H1 (cell line): ENCODE measurements at regions not wholly inside any gene's neighbourhood (a gene's known extent, or its start where the extent isn't known, plus 50 kb on each side); places are given as distances from the start of the nearest gene placed in this dataset.

Experiments
- CTCF ChIA-PET: fragments of 300-600 bp; sonication (Branson Sonifier 250); formaldehyde crosslinking; loops from one replicate; lab custom pipeline; 2021; ENCODE audit not compliant: partially characterized antibody; lab: Charles Lee
- POLR2A ChIA-PET: fragments of 300-600 bp; sonication (Branson Sonifier 250); formaldehyde crosslinking; loops from one replicate; lab custom pipeline; 2021; ENCODE audit warnings: inconsistent platforms; ENCODE audit not compliant: partially characterized antibody; lab: Charles Lee
- DNase-seq, 2 experiments: peaks; one replicate each; pipeline versions ENCODE4 v3.0.0 to v3.0.0-alpha.2; 2010 to 2022; ENCODE audit warnings: low spot score in 2 of 2, low read depth in 1 of 2, mixed read lengths in 1 of 2
- FAIRE-seq: peaks from 2 replicates; lab custom pipeline; 2011; peaks lifted over from hg19 to GRCh38; lab: Jason Lieb, UNC
- H2AFZ ChIP-seq: 2 replicates; pipeline ENCODE4 v1.8.1; 2012; ENCODE audit warnings: low read length, inconsistent platforms
- H2AK5ac ChIP-seq: 2 replicates; pipeline ENCODE4 v1.6.1; 2013; ENCODE audit warnings: low read depth, low read length
- H2BK120ac ChIP-seq: replicated peaks from 2 replicates; pipeline ENCODE3; 2013; ENCODE audit warnings: low read depth, low read length, inconsistent platforms
- H2BK12ac ChIP-seq: 2 replicates; pipeline ENCODE4 v1.6.1; 2013; ENCODE audit warnings: low read depth, low read length
- H2BK15ac ChIP-seq: 2 replicates; pipeline ENCODE4 v1.6.1; 2013; ENCODE audit warnings: low read length
- H2BK20ac ChIP-seq: 2 replicates; pipeline ENCODE4 v1.6.1; 2013; ENCODE audit warnings: low read length
- H2BK5ac ChIP-seq: 2 replicates; pipeline ENCODE4 v1.6.1; 2013; ENCODE audit warnings: low read depth, low read length
- H3K14ac ChIP-seq: 2 replicates; pipeline ENCODE4 v1.6.1; 2013; ENCODE audit warnings: inconsistent platforms; ENCODE audit not compliant: insufficient read length
- H3K18ac ChIP-seq: 2 replicates; pipeline ENCODE4 v1.6.1; 2013; ENCODE audit warnings: low read length; ENCODE audit errors: extremely low read depth
- H3K23ac ChIP-seq: 2 replicates; pipeline ENCODE4 v1.6.1; 2013; ENCODE audit warnings: inconsistent platforms; ENCODE audit not compliant: insufficient read length
- H3K23me2 ChIP-seq: 2 replicates; pipeline ENCODE4 v1.6.1; 2013; ENCODE audit warnings: low read depth, low read length
- H3K27ac ChIP-seq: 2 replicates; pipeline ENCODE4 v1.6.1; 2011; ENCODE audit warnings: low read depth, low read length, inconsistent platforms
- H3K27me3 ChIP-seq, 4 experiments: replicated peaks in 1 of 4; 1 replicate in 1 of 4; 2 replicates in 3 of 4; pipeline versions ENCODE4 v1.6.1 to v1.8.1; 2011 to 2013; ENCODE audit warnings: low read length in 3 of 4, mild to moderate bottlenecking in 3 of 4, inconsistent platforms in 2 of 4, mixed read lengths in 2 of 4, moderate library complexity in 1 of 4; ENCODE audit not compliant: control insufficient read depth in 3 of 4, insufficient read depth in 3 of 4; ENCODE audit errors: extremely low read depth in 1 of 4
- H3K36me3 ChIP-seq, 4 experiments: 2 replicates each; pipeline versions ENCODE4 v1.6.1 to v1.8.1; 2011 to 2013; ENCODE audit warnings: mild to moderate bottlenecking in 4 of 4, low read length in 3 of 4, moderate library complexity in 2 of 4, control low read depth in 1 of 4, inconsistent platforms in 1 of 4; ENCODE audit not compliant: insufficient read depth in 4 of 4, control insufficient read depth in 2 of 4
- H3K4ac ChIP-seq: replicated peaks from 2 replicates; pipeline ENCODE3; 2013; ENCODE audit warnings: low read length, low read depth, mixed read lengths, inconsistent platforms; ENCODE audit not compliant: insufficient read length
- H3K4me1 ChIP-seq, 4 experiments: replicated peaks in 1 of 4; 1 replicate in 1 of 4; 2 replicates in 3 of 4; pipeline versions ENCODE4 v1.6.1 to v1.8.1; 2011 to 2013; ENCODE audit warnings: low read length in 3 of 4, inconsistent platforms in 2 of 4, mixed read lengths in 1 of 4; ENCODE audit not compliant: insufficient read depth in 4 of 4, control insufficient read depth in 3 of 4
- H3K4me2 ChIP-seq, 2 experiments: 2 replicates each; pipeline versions ENCODE4 v1.6.1 to v1.8.1; 2011 to 2013; ENCODE audit warnings: low read depth in 2 of 2, low read length in 2 of 2, control low read depth in 1 of 2, inconsistent platforms in 1 of 2, mild to moderate bottlenecking in 1 of 2; ENCODE audit not compliant: insufficient read depth in 1 of 2
- H3K4me3 ChIP-seq, 4 experiments: fragments of 200-600, 300-600 bp in 1 of 4; sonication (generic), shearing (Covaris generic), sonication (Bioruptor Twin) in 1 of 4; 2 replicates each; pipeline versions ENCODE4 v1.5.1 to v1.8.1; 2011 to 2016; ENCODE audit warnings: low read length in 4 of 4, low read depth in 3 of 4, control low read depth in 2 of 4, inconsistent platforms in 2 of 4, mild to moderate bottlenecking in 2 of 4, mixed read lengths in 1 of 4, moderate library complexity in 1 of 4; ENCODE audit not compliant: insufficient read depth in 2 of 4; ENCODE audit errors: extremely low read depth in 1 of 4
- H3K56ac ChIP-seq: replicated peaks from 2 replicates; pipeline ENCODE3; 2013; ENCODE audit warnings: low read depth, mild to moderate bottlenecking, mixed read lengths, low read length, inconsistent platforms; ENCODE audit not compliant: insufficient read length
- H3K79me1 ChIP-seq: 2 replicates; pipeline ENCODE4 v1.6.1; 2013; ENCODE audit warnings: low read depth, low read length, control low read depth
- H3K79me2 ChIP-seq, 2 experiments: 2 replicates each; pipeline versions ENCODE4 v1.6.1 to v1.8.1; 2012 to 2013; ENCODE audit warnings: low read length in 2 of 2, mild to moderate bottlenecking in 2 of 2, inconsistent platforms in 1 of 2; ENCODE audit not compliant: insufficient read depth in 2 of 2, control insufficient read depth in 1 of 2
- H3K9ac ChIP-seq, 4 experiments: replicated peaks in 1 of 4; 1 replicate in 1 of 4; 2 replicates in 3 of 4; pipeline versions ENCODE4 v1.6.1 to v1.8.1; 2011 to 2013; ENCODE audit warnings: low read depth in 3 of 4, low read length in 3 of 4, control low read depth in 2 of 4, mild to moderate bottlenecking in 2 of 4, moderate library complexity in 2 of 4, inconsistent platforms in 1 of 4; ENCODE audit errors: extremely low read depth in 1 of 4
- H3K9me3 ChIP-seq, 2 experiments: 2 replicates each; pipeline versions ENCODE4 v1.6.1 to v1.8.1; 2012 to 2013; ENCODE audit warnings: mild to moderate bottlenecking in 2 of 2, moderate library complexity in 2 of 2, control low read depth in 1 of 2, inconsistent platforms in 1 of 2, low read depth in 1 of 2, low read length in 1 of 2, mixed read lengths in 1 of 2; ENCODE audit not compliant: insufficient read depth in 2 of 2
- H4K20me1 ChIP-seq, 2 experiments: replicated peaks in 1 of 2; 2 replicates each; pipeline versions ENCODE3 to v1.8.1; 2011 to 2013; ENCODE audit warnings: inconsistent platforms in 2 of 2, low read length in 2 of 2, mild to moderate bottlenecking in 1 of 2; ENCODE audit not compliant: insufficient read depth in 2 of 2, control insufficient read depth in 1 of 2
- H4K5ac ChIP-seq: 2 replicates; pipeline ENCODE4 v1.6.1; 2013; ENCODE audit warnings: low read length, low read depth, mixed read lengths, inconsistent platforms; ENCODE audit not compliant: insufficient read length
- H4K8ac ChIP-seq: 2 replicates; pipeline ENCODE4 v1.8.0; 2013; ENCODE audit warnings: mild to moderate bottlenecking, moderate library complexity, low read length, inconsistent platforms; ENCODE audit not compliant: insufficient read depth; ENCODE audit errors: extremely low read depth
- H4K91ac ChIP-seq: replicated peaks from 2 replicates; pipeline ENCODE3; 2013; ENCODE audit warnings: low read length, mixed read lengths, inconsistent platforms; ENCODE audit not compliant: insufficient read length
- BACH1 ChIP-seq: IDR thresholded peaks from 2 replicates; pipeline ENCODE4 v1.6.1; 2012; ENCODE audit warnings: low read length, improper control_type of control experiment
- BRCA1 ChIP-seq: IDR thresholded peaks from 2 replicates; pipeline ENCODE4 v1.6.1; 2012; ENCODE audit warnings: low read depth, low read length, improper control_type of control experiment
- CEBPB ChIP-seq: IDR thresholded peaks from 2 replicates; pipeline ENCODE4 v1.6.1; 2012; ENCODE audit warnings: low read depth, low read length
- CHD2 ChIP-seq: IDR thresholded peaks from 2 replicates; pipeline ENCODE4 v1.6.1; 2012; ENCODE audit warnings: low read length, improper control_type of control experiment
- GABPA ChIP-seq: IDR thresholded peaks from 2 replicates; pipeline ENCODE4 v1.6.1; 2011; ENCODE audit warnings: mild to moderate bottlenecking, low read length, moderate library complexity, borderline replicate concordance; ENCODE audit not compliant: insufficient read depth
- JUN ChIP-seq: IDR thresholded peaks from 2 replicates; pipeline ENCODE4 v1.6.1; 2011; ENCODE audit warnings: low read depth, mild to moderate bottlenecking, improper control_type of control experiment, low read length
- KDM1A ChIP-seq: fragments of 200-600, 300-600 bp; sonication (generic); IDR thresholded peaks from 2 replicates; pipeline ENCODE4 v1.7.1; 2016; ENCODE audit warnings: mild to moderate bottlenecking, low read length, borderline replicate concordance
- MAFK ChIP-seq: IDR thresholded peaks from 2 replicates; pipeline ENCODE4 v1.6.1; 2012; ENCODE audit warnings: low read depth, mild to moderate bottlenecking, improper control_type of control experiment, low read length
- PHF8 ChIP-seq: fragments of 200-600 bp; sonication (generic); conservative IDR thresholded peaks from 2 replicates; pipeline ENCODE4 v1.7.1; 2012; ENCODE audit warnings: low read depth, mild to moderate bottlenecking, inconsistent platforms, low read length, moderate library complexity
- RXRA ChIP-seq: IDR thresholded peaks from 2 replicates; pipeline ENCODE4 v1.6.1; 2011; ENCODE audit warnings: low read depth, mild to moderate bottlenecking, low read length, moderate library complexity; ENCODE audit not compliant: insufficient read depth
- SIRT6 ChIP-seq: IDR thresholded peaks from one replicate; pipeline ENCODE4 v1.7.1; 2012; ENCODE audit warnings: low read length, inconsistent platforms
- SIX5 ChIP-seq: IDR thresholded peaks from 2 replicates; pipeline ENCODE4 v1.6.1; 2011; ENCODE audit warnings: mild to moderate bottlenecking, low read depth, low read length
- SRF ChIP-seq: IDR thresholded peaks from 2 replicates; pipeline ENCODE4 v1.6.1; 2011; ENCODE audit warnings: mild to moderate bottlenecking, low read depth, low read length, moderate library complexity
- TAF1 ChIP-seq: IDR thresholded peaks from 2 replicates; pipeline ENCODE4 v1.6.1; 2011; ENCODE audit warnings: mild to moderate bottlenecking, low read depth, low read length
- TCF12 ChIP-seq: IDR thresholded peaks from 2 replicates; pipeline ENCODE4 v1.6.1; 2011; ENCODE audit warnings: low read depth, mild to moderate bottlenecking, low read length
- TEAD4 ChIP-seq: IDR thresholded peaks from 2 replicates; pipeline ENCODE4 v1.6.1; 2012; ENCODE audit warnings: low read depth, low read length, inconsistent platforms, mixed read lengths
- WGBS, 2 experiments: shearing (Covaris generic) in 1 of 2; methylation state at CpG; one replicate each; pipeline versions ENCODE4 v1.1.6 to v1.1.7; 2013 to 2015; ENCODE audit warnings: low lambda C conversion rate in 2 of 2, mixed read lengths in 2 of 2, inconsistent platforms in 1 of 2, low coverage in 1 of 2, missing lambda C conversion rate in 1 of 2; ENCODE audit not compliant: insufficient replicate concordance in 2 of 2, insufficient coverage in 1 of 2, insufficient read length in 1 of 2; ENCODE audit errors: extremely low coverage in 1 of 2, missing lambda C conversion rate in 1 of 2; 5-methylcytosine and 5-hydroxymethylcytosine counted together

GRCh38 chr15:26165546-26165945 lies 302.4 kb upstream of the ATP10A start:
- H3K27ac ChIP-seq = no peak overlapping the region

More at GRCh38 chr15:26165546-26165945, 302.4 kb upstream of the ATP10A start:
- Histone ChIP-seq H4K20me1 (no peaks in the 10 kb centered on the region), H3K23ac (no peak overlapping the region), H3K14ac (no peak overlapping the region), H2BK5ac (no peak overlapping the region), H4K8ac (no peak overlapping the region), H2AK5ac (no peak overlapping the region), H4K5ac (no peak overlapping the region), H2BK20ac (no peak overlapping the region), H3K9me3 (no peaks in the 10 kb centered on the region), H3K18ac (no peak overlapping the region), H3K27me3 (no peaks in the 10 kb centered on the region), H3K4me1 (no peaks in the 10 kb centered on the region), H3K56ac (no peak overlapping the region), H2BK12ac (no peak overlapping the region), H3K4me3 (no peak overlapping the region), H3K79me2 (no peaks in the 10 kb centered on the region), H2BK15ac (no peak overlapping the region), H3K4me2 (no peak overlapping the region), H3K9ac (no peak overlapping the region), H3K23me2 (no peaks in the 10 kb centered on the region; the same call in 1 of the 2 replicates), H3K36me3 (no peaks in the 10 kb centered on the region), H4K91ac (no peak overlapping the region), H3K79me1 (no peaks in the 10 kb centered on the region), H3K4ac (no peak overlapping the region), H2BK120ac (no peak overlapping the region), H2AFZ (no peak overlapping the region)
- no peak for TF ChIP-seq TCF12
- no peak for TF ChIP-seq BACH1
- TF ChIP-seq MAFK = no peak
- no peak for TF ChIP-seq GABPA
- TF ChIP-seq KDM1A = no peak
- TF ChIP-seq SRF = no peak
- TF ChIP-seq RXRA = no peak
- no peak for TF ChIP-seq CHD2
- no peak for TF ChIP-seq TEAD4
- no peak for TF ChIP-seq BRCA1
- TF ChIP-seq SIX5 = no peak
- no peak for TF ChIP-seq SIRT6
- TF ChIP-seq CEBPB = no peak
- no peak for TF ChIP-seq TAF1
- no peak for TF ChIP-seq JUN
- TF ChIP-seq PHF8 = no peak
- FAIRE-seq (no peak), DNase-seq (no peak)
- ChIA-PET POLR2A (no interaction called here), CTCF (interaction anchor here (1.3 kb wide), 1 partner anchor 7 kb away, joined by 4 read pairs; no protein-coding TSS in a partner anchor)
- WGBS, 2 experiments = 87% methylated on average over 7 of the region's 7 CpGs; no CpG with 5 or more reads in 1 of the 2 experiments
